ENCODE measurements at regions not wholly inside any gene's neighbourhood (a gene's known extent, or its start where the extent isn't known, plus 50 kb on each side); places are given as distances from the start of the nearest gene placed in this dataset.
"Not testable (repeated sequence)": the region's sequence is repeated elsewhere in the genome, so short reads cannot be mapped to it uniquely, and the experiment has no call there.

DNA sequence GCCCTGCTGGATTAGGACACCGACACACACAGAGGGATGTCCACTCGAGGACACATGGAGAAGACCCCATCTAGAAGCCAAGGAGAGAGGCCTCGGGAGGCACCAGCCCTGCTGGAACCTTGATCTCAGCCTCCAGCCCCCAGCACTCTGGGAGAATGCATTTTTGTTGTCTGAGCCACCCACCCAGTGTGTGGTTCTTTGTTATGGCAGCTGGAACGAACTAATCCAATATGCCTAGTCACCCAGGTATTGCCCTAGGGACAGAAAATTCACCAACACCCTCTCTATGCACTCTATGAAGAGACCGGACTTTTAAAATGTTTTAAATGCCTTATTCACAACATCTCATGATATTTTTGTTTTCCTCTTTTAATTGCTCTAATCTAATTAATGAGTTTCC is 117.4 kb downstream of the CRYAA start:
- no peak for DNase-seq

DNA sequence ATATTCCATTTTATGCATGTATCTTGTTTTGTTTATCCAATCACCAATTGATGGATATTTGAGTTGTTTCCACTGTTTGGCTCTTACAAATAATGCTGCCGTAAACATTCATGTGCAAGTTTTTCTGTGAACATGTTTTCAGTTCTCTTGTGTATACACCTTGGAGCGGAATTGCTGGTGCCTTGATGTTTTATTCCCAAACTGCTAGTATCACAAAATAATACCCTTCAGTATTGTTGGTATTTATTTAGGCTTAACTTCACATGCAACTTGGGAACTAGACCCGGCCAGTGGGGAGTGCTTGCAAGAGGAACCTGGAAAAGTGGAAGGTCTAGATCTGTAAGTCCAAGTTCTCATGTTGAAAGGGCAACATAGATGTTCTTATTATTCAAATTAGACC is 115.9 kb downstream of the CRYAA start:
- DNase-seq = no peak

- DNase-seq = no peak
Observed at GRCh38 chr21:43284238-43284637, 115.4 kb downstream of the CRYAA start.

GRCh38 chr21:43283925-43284221 is 115.1 kb downstream of the CRYAA start:
- DNase-seq = not testable (repeated sequence)

DNA sequence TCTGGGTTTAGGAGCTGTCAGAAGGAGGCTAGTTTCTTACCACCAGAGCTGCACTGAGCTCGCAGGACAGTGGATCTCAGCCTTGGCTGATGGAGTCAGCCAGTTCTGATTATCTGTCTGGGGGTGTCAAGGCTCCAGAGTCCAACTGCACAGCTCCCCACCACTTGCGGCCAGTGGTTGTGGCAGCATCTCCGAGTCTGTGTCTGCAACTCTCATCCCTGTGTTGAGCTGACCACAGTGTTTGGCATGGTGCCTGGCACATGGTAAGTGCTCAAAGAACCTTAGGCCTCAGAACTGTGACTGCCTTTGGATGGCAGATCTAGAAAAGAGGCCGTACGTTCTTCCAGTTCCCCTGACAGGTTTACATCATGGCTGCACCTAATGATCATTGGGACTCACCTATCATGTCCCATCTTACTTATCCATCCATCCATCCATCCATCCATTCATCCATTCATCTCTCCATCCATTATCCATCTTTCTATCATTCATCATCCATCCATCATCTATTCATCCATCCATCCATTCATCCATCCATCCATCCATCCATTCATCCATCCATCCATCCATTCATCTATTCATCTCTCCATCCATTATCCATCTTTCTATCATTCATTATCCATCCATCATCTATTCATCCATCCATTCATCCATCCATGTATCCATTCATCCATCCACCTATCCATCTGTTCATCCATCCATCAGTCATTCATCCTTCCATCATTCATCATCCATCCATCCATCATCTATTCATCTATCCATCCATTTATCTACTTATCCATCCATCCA is 114.5 kb downstream of the CRYAA start:
- DNase-seq = no peak

- no peak for DNase-seq
Observed at GRCh38 chr21:43282358-43283120, 113.7 kb downstream of the CRYAA start.

- no peak for DNase-seq
Observed at GRCh38 chr21:43281661-43282357, 113.0 kb downstream of the CRYAA start.

DNA sequence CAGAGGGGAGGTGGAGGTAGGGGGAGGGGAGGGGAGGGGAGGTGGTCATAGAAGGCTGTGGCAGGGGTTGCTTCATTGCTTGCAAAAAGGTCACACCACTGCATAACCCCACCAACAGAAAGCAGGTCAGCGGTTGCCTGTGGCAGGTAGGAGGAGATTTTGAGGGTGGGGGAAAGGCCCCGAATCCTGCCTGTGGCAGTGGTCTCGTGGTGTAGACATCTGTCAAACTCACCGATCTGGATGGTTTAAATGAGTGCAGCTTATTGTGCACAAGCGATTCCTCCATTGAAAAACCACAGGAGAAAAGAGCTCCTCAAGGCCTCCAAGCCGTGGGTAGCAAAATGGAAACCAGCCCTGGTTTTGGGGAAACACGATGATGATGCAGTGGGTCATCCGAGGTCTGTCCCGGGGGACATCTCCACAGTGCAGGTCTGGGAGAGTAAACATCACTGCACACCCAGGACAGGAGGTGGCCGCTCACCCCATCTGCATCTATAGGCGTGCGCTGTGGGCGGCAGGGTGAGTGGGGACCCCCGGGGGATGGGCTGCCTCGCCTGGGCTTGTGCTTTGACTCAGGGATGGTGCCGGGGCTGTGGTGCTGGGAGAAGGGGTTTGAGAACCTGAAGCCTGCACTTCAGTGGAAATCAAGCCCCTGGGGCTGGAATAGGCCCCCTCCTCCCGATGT is 112.3 kb downstream of the CRYAA start:
- no peak for DNase-seq

- no peak for DNase-seq
Observed at GRCh38 chr21:43279578-43279894, 110.7 kb downstream of the CRYAA start.

DNA sequence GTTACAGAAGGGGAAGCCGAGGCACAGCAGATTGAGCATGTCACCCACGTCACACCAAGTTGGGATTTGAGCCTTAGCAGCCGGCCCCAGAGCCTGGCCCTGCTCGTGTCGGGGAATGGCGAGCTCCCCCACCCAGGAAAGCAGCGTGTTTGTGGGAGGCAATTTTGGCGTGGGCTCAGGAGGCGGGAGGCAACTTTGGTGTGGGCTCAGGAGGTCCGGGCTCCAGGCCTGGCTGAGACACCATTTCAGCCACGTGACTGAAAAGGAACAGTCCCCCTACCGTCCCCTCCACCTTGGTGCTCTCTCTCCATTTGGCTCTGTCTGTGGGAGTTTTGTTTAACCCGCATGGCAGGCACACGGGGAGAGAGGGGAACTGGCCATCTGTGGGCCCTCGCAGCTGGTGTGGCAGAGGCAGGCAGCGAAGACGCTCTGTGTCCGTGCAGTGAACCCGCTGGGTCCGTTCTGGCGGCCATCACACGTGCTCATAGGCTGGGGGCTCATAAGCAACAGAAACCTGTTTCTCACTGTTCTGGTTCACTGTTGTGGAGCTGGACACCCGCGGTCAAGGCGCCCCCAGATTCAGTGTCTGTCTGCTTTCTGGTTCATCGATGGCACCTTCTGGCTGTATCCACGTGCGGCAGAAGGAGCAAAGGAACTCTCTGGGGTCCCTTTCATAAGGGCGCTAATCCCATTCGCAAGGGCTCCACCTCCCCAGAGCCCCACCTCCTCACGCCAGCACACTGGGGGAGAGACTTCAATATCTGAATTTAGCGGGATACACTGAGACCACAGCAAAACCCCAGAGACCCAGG is 110.2 kb downstream of the CRYAA start:
- DNase-seq = no peak

DNA sequence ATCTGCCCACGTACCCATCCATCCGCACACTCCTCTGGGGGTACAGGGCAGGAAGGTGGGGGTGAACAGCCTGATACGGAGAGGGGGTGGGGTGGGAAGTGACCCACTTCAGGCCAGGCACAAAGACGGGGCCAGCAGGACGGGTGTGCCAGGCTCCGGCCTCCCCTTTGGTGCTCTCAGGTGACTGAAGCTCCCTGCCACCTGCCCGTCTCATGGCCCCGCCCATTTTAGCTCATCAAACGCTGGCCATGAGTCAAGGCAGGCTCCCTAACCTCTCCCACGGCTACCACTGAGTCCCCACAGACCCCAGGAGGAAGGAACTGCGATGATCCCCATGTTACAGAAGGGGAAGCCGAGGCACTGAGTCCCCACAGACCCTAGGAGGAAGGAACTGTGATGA is 109.6 kb downstream of the CRYAA start:
- DNase-seq = no peak

DNA sequence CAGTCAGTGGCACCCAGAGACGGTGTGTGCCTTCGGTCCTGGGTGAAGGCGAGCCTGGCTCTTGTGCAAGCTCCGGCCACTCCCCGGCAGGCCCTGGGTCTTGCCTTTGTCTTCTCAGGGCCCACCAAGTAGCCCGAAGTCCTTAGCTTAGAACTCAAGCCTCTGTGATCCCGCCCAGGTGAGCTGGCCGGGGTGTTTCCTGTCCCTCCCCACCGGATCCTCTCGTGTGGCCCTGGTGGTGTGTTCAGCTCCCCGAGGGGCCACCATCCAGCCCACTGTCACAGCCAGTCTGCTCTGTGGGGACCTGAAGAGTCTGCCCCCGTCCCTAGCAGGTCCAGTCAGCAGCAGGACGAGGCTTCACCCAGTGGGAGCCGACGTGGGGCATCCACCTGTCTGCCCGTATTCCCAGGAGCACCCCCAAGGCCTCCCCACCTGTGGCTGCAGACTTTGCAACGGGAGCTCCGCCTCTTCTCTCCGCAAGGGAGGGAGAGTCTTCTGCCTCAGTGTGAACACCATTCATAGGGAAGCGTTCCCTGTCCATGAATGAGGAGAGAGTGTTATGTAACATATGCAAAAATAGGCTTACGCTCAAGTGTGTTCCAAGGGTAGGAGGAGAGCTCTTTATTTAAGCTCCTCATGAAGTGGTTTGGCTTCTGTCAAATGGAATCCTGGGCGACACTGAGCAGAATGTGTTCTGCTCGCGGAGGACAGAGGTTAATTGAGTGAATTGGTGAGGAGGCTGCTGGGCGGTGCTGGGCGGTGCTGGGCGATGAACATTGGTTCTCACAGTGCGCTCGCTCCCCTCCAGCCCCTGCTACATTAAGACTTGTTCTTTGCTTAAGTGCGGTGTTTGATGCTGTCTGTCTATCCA is 108.9 kb downstream of the CRYAA start:
- DNase-seq = no peak

DNA sequence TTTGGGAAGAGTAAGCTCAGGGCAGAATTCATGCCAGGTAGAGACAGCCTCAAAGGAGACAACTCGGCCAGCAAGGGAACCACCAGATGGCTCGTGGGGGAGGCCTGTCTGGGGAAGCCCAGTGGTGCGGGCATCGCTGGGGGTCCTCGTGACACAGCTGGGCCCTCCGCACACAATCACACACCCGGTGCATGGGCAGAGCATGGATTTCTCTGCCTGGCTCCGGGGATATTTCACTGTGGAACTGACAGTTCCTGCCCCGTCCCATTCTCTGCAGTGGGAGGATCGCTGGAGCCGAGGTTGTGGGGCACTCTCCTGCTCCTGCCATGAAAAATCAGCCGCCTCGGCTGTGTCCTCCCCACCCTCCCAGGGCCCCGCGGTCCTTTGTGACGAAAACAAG is 108.0 kb downstream of the CRYAA start:
- DNase-seq = no peak

DNA sequence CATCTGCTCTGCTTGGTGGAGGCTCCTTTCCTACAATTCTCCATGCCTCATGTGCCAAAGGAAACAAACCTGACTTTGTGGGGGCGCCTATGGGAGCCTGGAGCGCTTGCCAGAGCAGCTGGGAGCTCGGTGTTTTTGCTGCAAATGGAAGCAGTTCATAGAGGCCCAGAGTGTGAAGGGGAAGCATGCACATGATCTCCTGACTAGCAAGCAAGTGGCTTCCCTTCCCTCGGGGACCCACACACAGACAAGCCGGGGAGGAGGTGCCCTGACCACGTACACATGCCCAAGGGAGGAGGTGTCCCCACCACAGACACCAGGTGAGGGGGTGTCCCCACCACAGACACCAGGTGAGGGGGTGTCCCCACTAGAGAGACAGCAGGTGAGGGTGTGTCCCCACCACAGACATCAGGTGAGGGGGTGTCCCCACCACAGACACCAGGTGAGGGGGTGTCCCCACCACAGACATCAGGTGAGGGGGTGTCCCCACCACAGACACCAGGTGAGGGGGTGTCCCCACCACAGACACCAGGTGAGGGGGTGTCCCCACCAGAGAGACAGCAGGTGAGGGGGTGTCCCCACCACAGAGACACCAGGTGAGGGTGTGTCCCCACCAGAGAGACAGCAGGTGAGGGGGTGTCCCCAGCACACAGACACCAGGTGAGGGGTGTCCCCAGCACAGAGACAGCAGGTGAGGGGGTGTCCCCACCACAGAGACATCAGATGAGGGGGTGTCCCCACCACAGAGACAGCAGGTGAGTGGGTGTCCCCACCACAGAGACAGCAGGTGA is 106.8 kb downstream of the CRYAA start:
- DNase-seq = no peak

DNA sequence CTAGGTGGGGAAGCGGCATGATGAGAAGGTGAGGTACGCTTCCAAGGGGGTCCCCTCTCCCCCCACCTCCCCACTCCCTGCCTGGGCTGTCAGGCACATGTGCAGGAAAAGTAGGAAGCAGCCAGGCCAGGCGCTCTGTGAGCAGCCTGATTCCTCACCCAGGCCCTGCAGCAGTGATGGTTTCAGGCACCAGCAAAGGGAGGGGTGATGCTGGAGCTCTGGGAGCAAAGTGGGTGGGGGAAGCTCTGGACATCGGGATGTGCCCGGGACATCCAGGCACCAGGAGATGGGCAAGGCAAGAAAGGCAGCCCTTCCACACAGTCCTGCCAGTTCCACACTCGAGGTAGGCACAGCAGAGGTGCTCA is 106.1 kb downstream of the CRYAA start:
- no peak for DNase-seq

DNA sequence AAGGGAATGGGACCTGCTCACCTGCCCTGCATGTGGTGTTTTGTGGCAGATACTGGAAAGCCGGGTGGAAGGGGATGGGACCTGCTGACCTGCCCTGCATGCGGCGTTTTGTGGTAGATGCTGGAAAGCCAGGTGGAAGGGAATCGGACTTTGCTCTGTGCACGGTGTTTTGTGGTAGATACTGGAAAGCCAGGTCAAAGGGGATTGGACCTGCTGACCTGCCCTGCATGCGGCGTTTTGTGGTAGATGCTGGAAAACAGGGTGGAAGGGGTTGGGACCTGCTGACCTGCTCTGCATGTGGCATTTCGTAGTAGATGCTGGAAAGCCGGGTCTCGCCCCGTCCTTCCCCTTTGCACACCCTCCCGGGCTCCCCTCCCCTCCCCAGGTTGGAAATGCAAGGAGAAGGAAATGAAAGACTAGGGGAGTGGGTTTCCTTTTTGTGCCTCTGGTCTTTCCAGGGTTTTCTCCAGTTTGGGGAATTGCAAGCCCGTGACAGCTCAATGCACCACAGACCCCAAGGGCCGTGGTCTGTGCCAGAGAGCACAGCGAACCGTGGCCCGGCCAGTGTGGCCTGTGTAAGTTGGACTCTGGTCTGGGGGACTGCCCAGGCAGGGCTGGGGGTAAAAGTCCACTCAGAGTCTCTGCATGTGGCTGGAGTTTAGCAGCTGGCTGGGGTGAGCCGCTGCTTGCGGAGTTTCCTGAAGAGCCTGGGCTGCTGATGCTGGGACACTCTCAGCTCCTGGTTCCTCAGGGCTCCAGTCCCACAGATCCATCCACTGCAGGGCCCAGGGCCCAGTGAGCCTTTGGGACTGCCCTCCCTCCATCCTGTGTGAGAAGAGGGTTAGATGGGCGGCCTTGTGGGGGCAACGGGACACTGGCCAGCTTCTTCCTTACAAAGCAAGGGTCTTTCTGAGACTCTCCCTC is 105.5 kb downstream of the CRYAA start:
- no peak for DNase-seq

GRCh38 chr21:43273708-43274021 is 104.9 kb downstream of the CRYAA start:
- no peak for DNase-seq

- no peak for DNase-seq
Observed at GRCh38 chr21:43273016-43273707, 104.4 kb downstream of the CRYAA start.

GRCh38 chr21:43272591-43272990 is 103.8 kb downstream of the CRYAA start:
- no peak for DNase-seq

Data from activated gamma-delta T cell (primary cell).